CD4-positive, alpha-beta T cell treated with Interleukin-4 for 4 hours (primary cell): ENCODE measurements at regions not wholly inside any gene's neighbourhood (a gene's known extent, or its start where the extent isn't known, plus 50 kb on each side); places are given as distances from the start of the nearest gene placed in this dataset.

Source experiments
- DNase-seq: peaks from one replicate; pipeline ENCODE4 v3.0.0-alpha.2; 2020

DNA sequence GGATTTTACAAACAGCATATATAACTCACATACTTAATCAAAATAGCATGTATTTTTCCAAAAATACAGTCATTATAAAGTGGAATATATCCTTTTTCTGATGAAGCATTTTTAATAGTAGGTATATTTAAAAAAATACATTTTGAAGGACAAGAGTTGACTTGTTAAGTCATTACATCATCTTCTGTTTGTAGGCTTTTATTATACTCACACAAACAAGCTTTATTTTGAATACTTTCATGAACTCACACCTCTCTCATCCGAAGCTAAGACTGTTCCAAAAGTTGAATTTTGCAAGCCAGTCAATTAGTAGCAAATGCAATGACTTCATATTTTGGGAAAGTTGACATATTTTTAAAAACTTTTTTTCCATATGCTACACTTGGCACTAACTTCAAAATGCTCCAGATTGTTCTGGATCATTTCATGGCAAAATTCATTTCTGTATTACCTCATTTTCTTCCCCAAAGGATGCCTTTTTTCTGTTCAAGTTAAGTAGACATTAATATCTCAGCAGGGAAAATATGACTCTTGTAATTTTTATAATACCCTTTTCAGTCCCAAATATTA is 68.5 kb upstream of the WDR75 start:
- no peak for DNase-seq

GRCh38 chr2:189374481-189374880 is 66.8 kb upstream of the WDR75 start:
- no peak for DNase-seq

DNA sequence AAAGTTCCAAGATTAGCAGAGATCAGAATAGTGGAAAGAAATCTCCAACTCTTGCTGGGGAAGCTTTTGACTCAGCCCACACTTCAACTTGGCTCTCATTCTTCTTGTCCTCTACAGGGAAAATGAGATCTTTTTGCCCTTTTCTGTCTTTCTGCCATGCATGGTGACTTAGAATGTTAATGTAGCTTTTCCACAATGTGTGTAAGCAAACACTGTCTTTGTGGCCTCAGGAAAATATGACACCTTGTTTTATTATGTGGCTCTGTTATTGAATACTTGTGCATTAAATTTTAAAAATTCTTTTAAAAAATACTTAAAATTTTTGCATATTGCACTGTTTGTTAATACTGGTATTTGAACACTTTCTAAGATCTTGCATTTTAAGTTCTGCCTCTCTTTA is 65.4 kb upstream of the WDR75 start:
- DNase-seq = no peak

DNA sequence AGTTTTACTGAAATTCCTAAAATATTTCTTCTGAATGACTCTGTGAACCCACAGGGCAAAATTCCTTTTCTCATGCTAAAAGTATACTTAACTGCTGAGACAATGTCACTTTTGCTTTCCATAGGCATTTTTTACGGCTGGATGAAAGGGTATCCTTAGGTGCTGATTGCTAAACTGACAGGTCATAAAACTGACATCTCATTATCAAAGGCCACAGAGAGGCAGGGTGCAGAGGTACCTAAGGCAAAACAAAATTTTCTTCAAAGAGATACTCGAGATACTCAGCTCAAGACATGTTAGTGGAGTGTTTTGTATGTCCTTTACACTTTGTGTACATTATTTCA is 62.0 kb upstream of the WDR75 start:
- DNase-seq = no peak

- DNase-seq = no peak
Observed at GRCh38 chr2:189379731-189380261, 61.5 kb upstream of the WDR75 start.

GRCh38 chr2:189382668-189383067 is 58.6 kb upstream of the WDR75 start:
- no peak for DNase-seq

- DNase-seq = no peak
Observed at GRCh38 chr2:189386741-189387140, 54.5 kb upstream of the WDR75 start.

DNA sequence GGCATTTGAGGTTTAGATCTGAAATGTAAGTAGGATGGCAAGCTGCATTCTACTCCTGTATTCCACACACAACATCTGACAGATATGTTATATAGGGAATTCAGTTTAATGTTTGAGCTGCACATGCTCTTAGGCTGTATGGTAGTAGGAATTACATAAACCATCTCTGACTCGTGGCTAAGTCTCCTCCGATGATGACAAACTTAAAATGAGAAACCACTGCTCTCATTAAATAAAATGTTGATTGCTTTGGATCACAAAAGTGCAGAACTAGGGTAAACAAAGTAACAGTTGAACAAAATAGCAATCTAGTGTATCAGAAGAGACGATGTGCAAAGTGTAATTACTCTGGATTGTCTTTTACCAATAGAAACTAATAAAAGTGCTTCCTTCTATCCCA is 50.1 kb upstream of the WDR75 start:
- DNase-seq = no peak
